Muscle layer of duodenum (tissue), 2 donors: ENCODE measurements at regions not wholly inside any gene's neighbourhood (a gene's known extent, or its start where the extent isn't known, plus 50 kb on each side); places are given as distances from the start of the nearest gene placed in this dataset.
"Not testable (repeated sequence)": the region's sequence is repeated elsewhere in the genome, so short reads cannot be mapped to it uniquely, and the experiment has no call there.

ENCODE experiments used
- H3K27ac ChIP-seq: one replicate; pipeline ENCODE4 v1.7.0; 2013; ENCODE audit warnings: mild to moderate bottlenecking, low read length
- H3K27me3 ChIP-seq: one replicate; pipeline ENCODE4 v1.7.0; 2013; ENCODE audit warnings: low read depth, mild to moderate bottlenecking, control low read depth, low read length
- H3K36me3 ChIP-seq, 2 donors: one replicate each; pipeline ENCODE4 v1.7.0; 2013; ENCODE audit warnings: low read length in 2 of 2, control low read depth in 1 of 2, mild to moderate bottlenecking in 1 of 2; ENCODE audit not compliant: insufficient read depth in 2 of 2, control insufficient read depth in 1 of 2
- H3K4me1 ChIP-seq, 2 donors: one replicate each; pipeline ENCODE4 v1.7.0; 2013; ENCODE audit warnings: low read length in 2 of 2, mild to moderate bottlenecking in 2 of 2, control low read depth in 1 of 2, moderate library complexity in 1 of 2; ENCODE audit not compliant: insufficient read depth in 2 of 2, control insufficient read depth in 1 of 2
- H3K4me3 ChIP-seq, 2 donors: one replicate each; pipeline ENCODE4 v1.7.0; 2013; ENCODE audit warnings: low read length in 2 of 2, low read depth in 1 of 2, mild to moderate bottlenecking in 1 of 2
- H3K9me3 ChIP-seq, 2 donors: one replicate each; pipeline ENCODE4 v1.7.0; 2013; ENCODE audit warnings: low read length in 2 of 2, control low read depth in 1 of 2, mild to moderate bottlenecking in 1 of 2; ENCODE audit not compliant: control insufficient read depth in 1 of 2
- donor health status: healthy.

GRCh38 chr5:117547192-117547591 is 972.6 kb upstream of the SEMA6A start:
- H3K27me3 ChIP-seq, result no peaks in the 10 kb centered on the region
- no peaks in the 10 kb centered on the region for H3K4me1 ChIP-seq
- no peaks in the 10 kb centered on the region for H3K36me3 ChIP-seq
- H3K27ac ChIP-seq, result no peak overlapping the region
- H3K4me3 ChIP-seq, result no peak overlapping the region
- H3K9me3 ChIP-seq, result no peaks in the 10 kb centered on the region

GRCh38 chr5:117539692-117540091 is 965.1 kb upstream of the SEMA6A start:
- H3K4me3 ChIP-seq, result no peak overlapping the region
- no peaks in the 10 kb centered on the region for H3K36me3 ChIP-seq
- no peak overlapping the region for H3K27ac ChIP-seq
- H3K9me3 ChIP-seq, result no peaks in the 10 kb centered on the region
- H3K27me3 ChIP-seq, result no peaks in the 10 kb centered on the region
- no peaks in the 10 kb centered on the region for H3K4me1 ChIP-seq

GRCh38 chr5:117533792-117534191 is 959.2 kb upstream of the SEMA6A start:
- H3K27ac ChIP-seq, result no peak overlapping the region
- H3K4me3 ChIP-seq, result no peak overlapping the region
- H3K9me3 ChIP-seq, result no peaks in the 10 kb centered on the region
- H3K4me1 ChIP-seq, result no peaks in the 10 kb centered on the region
- no peaks in the 10 kb centered on the region for H3K36me3 ChIP-seq
- no peaks in the 10 kb centered on the region for H3K27me3 ChIP-seq

GRCh38 chr5:117533051-117533670 is 958.5 kb upstream of the SEMA6A start:
- H3K4me1 ChIP-seq, H3K9me3 ChIP-seq, H3K36me3 ChIP-seq, H3K27me3 ChIP-seq, H3K4me3 ChIP-seq, H3K27ac ChIP-seq: not testable (repeated sequence)

- Histone ChIP-seq H3K27me3 (no peaks in the 10 kb centered on the region), H3K4me3 (no peak overlapping the region), H3K4me1 (no peaks in the 10 kb centered on the region), H3K27ac (no peak overlapping the region), H3K36me3 (no peaks in the 10 kb centered on the region), H3K9me3 (peaks cover 0 to 9% of the 10 kb centered on the region in 2 donors)
Measured at GRCh38 chr5:117519957-117520500, 945.4 kb upstream of the SEMA6A start.

GRCh38 chr5:117504305-117504704 is 929.7 kb upstream of the SEMA6A start:
- Histone ChIP-seq H3K27me3 (no peaks in the 10 kb centered on the region), H3K27ac (no peak overlapping the region), H3K4me1 (no peaks in the 10 kb centered on the region), H3K9me3 (no peaks in the 10 kb centered on the region), H3K4me3 (no peak overlapping the region), H3K36me3 (no peaks in the 10 kb centered on the region)

GRCh38 chr5:117497601-117498000 is 923.0 kb upstream of the SEMA6A start:
- Histone ChIP-seq H3K4me3 (no peak overlapping the region), H3K4me1 (no peaks in the 10 kb centered on the region), H3K27ac (no peak overlapping the region), H3K36me3 (no peaks in the 10 kb centered on the region), H3K27me3 (no peaks in the 10 kb centered on the region), H3K9me3 (peaks cover under 1 to 5% of the 10 kb centered on the region in 2 donors)

GRCh38 chr5:117496801-117497200 is 922.2 kb upstream of the SEMA6A start:
- Histone ChIP-seq H3K4me3 (no peak overlapping the region), H3K27me3 (no peaks in the 10 kb centered on the region), H3K4me1 (no peaks in the 10 kb centered on the region), H3K9me3 (peaks cover 2 to 5% of the 10 kb centered on the region in 2 donors), H3K27ac (no peak overlapping the region), H3K36me3 (no peaks in the 10 kb centered on the region)

- Histone ChIP-seq H3K27me3 (no peaks in the 10 kb centered on the region), H3K4me1 (no peaks in the 10 kb centered on the region), H3K4me3 (no peak overlapping the region), H3K36me3 (no peaks in the 10 kb centered on the region), H3K9me3 (peaks cover 2 to 5% of the 10 kb centered on the region in 2 donors), H3K27ac (no peak overlapping the region)
Measured at GRCh38 chr5:117494188-117494587, 919.6 kb upstream of the SEMA6A start.

- H3K27ac ChIP-seq, result no peak overlapping the region
- no peak overlapping the region for H3K4me3 ChIP-seq
- peaks cover 2 to 5% of the 10 kb centered on the region in 2 donors for H3K9me3 ChIP-seq
- no peaks in the 10 kb centered on the region for H3K4me1 ChIP-seq
- no peaks in the 10 kb centered on the region for H3K36me3 ChIP-seq
- no peaks in the 10 kb centered on the region for H3K27me3 ChIP-seq
Measured at GRCh38 chr5:117488976-117489500, 914.4 kb upstream of the SEMA6A start.

- Histone ChIP-seq H3K9me3 (peaks cover 0 to under 1% of the 10 kb centered on the region in 2 donors), H3K4me3 (no peak overlapping the region), H3K27ac (no peak overlapping the region), H3K36me3 (no peaks in the 10 kb centered on the region), H3K27me3 (no peaks in the 10 kb centered on the region), H3K4me1 (no peaks in the 10 kb centered on the region)
Measured at GRCh38 chr5:117487556-117487955, 912.9 kb upstream of the SEMA6A start.
